WI38 (cell line): ENCODE measurements at regions not wholly inside any gene's neighbourhood (a gene's known extent, or its start where the extent isn't known, plus 50 kb on each side); places are given as distances from the start of the nearest gene placed in this dataset.
"Not testable (repeated sequence)": the region's sequence is repeated elsewhere in the genome, so short reads cannot be mapped to it uniquely, and the experiment has no call there.

Source experiments
- H3K4me3 ChIP-seq: 2 replicates; pipeline ENCODE4 v1.5.1; 2011; ENCODE audit warnings: low read depth, mild to moderate bottlenecking, control low read depth, low read length
- CTCF ChIP-seq: IDR thresholded peaks from 2 replicates; pipeline ENCODE4 v1.5.1; 2012; ENCODE audit warnings: low read depth, mild to moderate bottlenecking, control low read depth, low read length

- TF ChIP-seq CTCF, result no peak
- no peak overlapping the region for H3K4me3 ChIP-seq
These were observed 72.5 kb downstream of the LHX2 start for GRCh38 chr9:124084087-124084486.

- no peak overlapping the region for H3K4me3 ChIP-seq
- no peak for TF ChIP-seq CTCF
These were observed 75.7 kb downstream of the LHX2 start for GRCh38 chr9:124087226-124087625.

- TF ChIP-seq CTCF, result no peak
These were observed 76.9 kb downstream of the LHX2 start for GRCh38 chr9:124088476-124088837.

GRCh38 chr9:124089631-124090488, 78.3 kb downstream of the LHX2 start:
- not testable (repeated sequence) for H3K4me3 ChIP-seq

More at GRCh38 chr9:124088476-124088837, 76.9 kb downstream of the LHX2 start:
- no peak overlapping the region for H3K4me3 ChIP-seq

- TF ChIP-seq CTCF, result no peak
These were observed 86.8 kb downstream of the LHX2 start for GRCh38 chr9:124098141-124098905.

GRCh38 chr9:124099860-124100259, 88.3 kb downstream of the LHX2 start:
- TF ChIP-seq CTCF, result no peak

More at GRCh38 chr9:124098141-124098905, 86.8 kb downstream of the LHX2 start:
- no peak overlapping the region for H3K4me3 ChIP-seq

GRCh38 chr9:124101215-124101968, 89.8 kb downstream of the LHX2 start:
- no peak overlapping the region for H3K4me3 ChIP-seq
- TF ChIP-seq CTCF, result no peak

More at GRCh38 chr9:124099860-124100259, 88.3 kb downstream of the LHX2 start:
- H3K4me3 ChIP-seq, result no peak overlapping the region
